IMR-90 (cell line): ENCODE measurements at regions not wholly inside any gene's neighbourhood (a gene's known extent, or its start where the extent isn't known, plus 50 kb on each side); places are given as distances from the start of the nearest gene placed in this dataset.

Experiments
- ATAC-seq: fragments of 200-7000 bp; cut with Tn5 transposase; 2 replicates; pipeline ENCODE4 v1.9.1; 2020; ENCODE audit warnings: low read depth, mild to moderate bottlenecking, moderate library complexity
- BruUV-seq: library from RNA; stranded (reverse); fragments of 400-500 nt; replicated peaks from 2 replicates; lab custom pipeline; 2021; lab: Mats Ljungman, UMichigan
- CTCF ChIA-PET: fragments of 300-600 bp; formaldehyde crosslinking; extraction: SDS; loops from one replicate; lab custom pipeline; 2021; ENCODE audit warnings: antibody characterized with exemption; lab: Yijun Ruan, JAX
- POLR2A ChIA-PET: fragments of 300-600 bp; sonication (Branson Sonifier 250); formaldehyde crosslinking; loops from one replicate; lab custom pipeline; 2022; ENCODE audit warnings: antibody characterized with exemption; ENCODE audit not compliant: unreplicated experiment; lab: Charles Lee
- DNase-seq: peaks from one replicate; pipeline ENCODE4 v3.0.0; 2013
- H2AFZ ChIP-seq: replicated peaks from 2 replicates; pipeline ENCODE3; 2013; ENCODE audit warnings: low read length, mild to moderate bottlenecking; ENCODE audit not compliant: poor library complexity
- H2AK5ac ChIP-seq: 2 replicates; pipeline ENCODE4 v1.6.1; 2013; ENCODE audit warnings: low read depth, low read length, inconsistent platforms
- H2AK9ac ChIP-seq: replicated peaks from 2 replicates; pipeline ENCODE3; 2013; ENCODE audit warnings: mild to moderate bottlenecking, low read depth, low read length, moderate library complexity; ENCODE audit not compliant: poor library complexity
- H2BK120ac ChIP-seq: 2 replicates; pipeline ENCODE4 v1.6.1; 2013; ENCODE audit warnings: low read depth, low read length, inconsistent platforms
- H2BK15ac ChIP-seq: 3 replicates; pipeline ENCODE4 v1.6.1; 2013; ENCODE audit warnings: low read depth, low read length, inconsistent platforms
- H2BK20ac ChIP-seq: 2 replicates; pipeline ENCODE4 v1.6.1; 2013; ENCODE audit warnings: low read depth, mild to moderate bottlenecking, inconsistent platforms, low read length, moderate library complexity
- H2BK5ac ChIP-seq: 2 replicates; pipeline ENCODE4 v1.6.1; 2013; ENCODE audit warnings: mild to moderate bottlenecking, low read depth, low read length, inconsistent platforms; ENCODE audit not compliant: poor library complexity, severe bottlenecking
- H3K14ac ChIP-seq: replicated peaks from 2 replicates; pipeline ENCODE4 v1.6.1; 2013; ENCODE audit warnings: low read depth, low read length, inconsistent platforms
- H3K18ac ChIP-seq: 2 replicates; pipeline ENCODE4 v1.6.1; 2013; ENCODE audit warnings: low read depth, low read length, control low read depth
- H3K23ac ChIP-seq: 2 replicates; pipeline ENCODE4 v1.6.1; 2013; ENCODE audit warnings: low read depth, low read length, inconsistent platforms
- H3K27ac ChIP-seq: 2 replicates; pipeline ENCODE4 v1.5.1; 2013; ENCODE audit warnings: mild to moderate bottlenecking, control low read depth, low read length; ENCODE audit not compliant: insufficient read depth
- H3K27me3 ChIP-seq: 2 replicates; pipeline ENCODE4 v1.6.1; 2013; ENCODE audit warnings: low read length; ENCODE audit not compliant: control insufficient read depth, insufficient read depth
- H3K36me3 ChIP-seq: 2 replicates; pipeline ENCODE4 v1.6.1; 2013; ENCODE audit warnings: low read length, mixed read lengths; ENCODE audit not compliant: control insufficient read depth, insufficient read depth
- H3K4ac ChIP-seq: 2 replicates; pipeline ENCODE4 v1.6.1; 2013; ENCODE audit warnings: low read depth, low read length, inconsistent platforms
- H3K4me1 ChIP-seq: 2 replicates; pipeline ENCODE4 v1.6.1; 2013; ENCODE audit warnings: low read length, mixed read lengths; ENCODE audit not compliant: control insufficient read depth, insufficient read depth
- H3K4me2 ChIP-seq: 2 replicates; pipeline ENCODE4 v1.6.1; 2013; ENCODE audit warnings: low read depth, mild to moderate bottlenecking, control low read depth, low read length, moderate library complexity
- H3K4me3 ChIP-seq: 2 replicates; pipeline ENCODE4 v1.5.1; 2013; ENCODE audit warnings: low read depth, mild to moderate bottlenecking, control low read depth, low read length, moderate library complexity; ENCODE audit not compliant: insufficient read depth
- H3K56ac ChIP-seq: 2 replicates; pipeline ENCODE4 v1.6.1; 2013; ENCODE audit warnings: low read length, inconsistent platforms; ENCODE audit not compliant: insufficient read depth; ENCODE audit errors: extremely low read depth
- H3K79me1 ChIP-seq, 2 experiments: 2 replicates each; pipeline ENCODE4 v1.6.1; 2013; ENCODE audit warnings: low read length in 2 of 2, inconsistent platforms in 1 of 2, low read depth in 1 of 2
- H3K9ac ChIP-seq: 2 replicates; pipeline ENCODE4 v1.6.1; 2013; ENCODE audit warnings: low read depth, low read length, control low read depth
- H3K9me1 ChIP-seq: 2 replicates; pipeline ENCODE4 v1.6.1; 2013; ENCODE audit warnings: low read length, inconsistent platforms; ENCODE audit not compliant: insufficient read depth
- H3K9me3 ChIP-seq: 2 replicates; pipeline ENCODE4 v1.6.1; 2013; ENCODE audit warnings: low read length; ENCODE audit not compliant: control insufficient read depth, insufficient read depth
- H4K20me1 ChIP-seq: 2 replicates; pipeline ENCODE4 v1.6.1; 2013; ENCODE audit warnings: low read length, inconsistent platforms; ENCODE audit not compliant: insufficient read depth
- H4K5ac ChIP-seq: 2 replicates; pipeline ENCODE4 v1.6.1; 2013; ENCODE audit warnings: mild to moderate bottlenecking, low read depth, low read length, control low read depth
- H4K8ac ChIP-seq, 2 experiments: 2 replicates each; pipeline ENCODE4 v1.6.1; 2013; ENCODE audit warnings: low read depth in 2 of 2, low read length in 2 of 2, control low read depth in 1 of 2, inconsistent platforms in 1 of 2
- H4K91ac ChIP-seq: 2 replicates; pipeline ENCODE4 v1.6.1; 2013; ENCODE audit warnings: low read depth, low read length, inconsistent platforms; ENCODE audit not compliant: insufficient read depth
- BHLHE40 ChIP-seq: fragments of 150-350 bp; IDR thresholded peaks from 2 replicates; pipeline ENCODE4 v1.6.1; 2016; ENCODE audit warnings: mild to moderate bottlenecking, low read depth, low read length
- CEBPB ChIP-seq: IDR thresholded peaks from 2 replicates; pipeline ENCODE4 v1.6.1; 2012; ENCODE audit warnings: low read depth, low read length, improper control_type of control experiment
- CHD1 ChIP-seq: IDR thresholded peaks from 2 replicates; pipeline ENCODE4 v1.6.1; 2012; ENCODE audit warnings: low read depth, low read length, improper control_type of control experiment
- CTCF ChIP-seq: conservative IDR thresholded peaks from 2 replicates; pipeline ENCODE4 v1.5.1; 2012; ENCODE audit warnings: mild to moderate bottlenecking, low read depth, low read length, improper control_type of control experiment
- ELK1 ChIP-seq: fragments of 150-350 bp; IDR thresholded peaks from 2 replicates; pipeline ENCODE4 v1.6.1; 2016; ENCODE audit warnings: low read depth, mild to moderate bottlenecking, low read length, moderate library complexity, borderline replicate concordance
- FOS ChIP-seq: fragments of 150-350 bp; IDR thresholded peaks from 2 replicates; pipeline ENCODE4 v1.6.1; 2016; ENCODE audit warnings: low read depth, low read length
- MAFK ChIP-seq: IDR thresholded peaks from 2 replicates; pipeline ENCODE4 v1.6.1; 2012; ENCODE audit warnings: low read depth, low read length, improper control_type of control experiment
- MAZ ChIP-seq: IDR thresholded peaks from 2 replicates; pipeline ENCODE4 v1.6.1; 2012; ENCODE audit warnings: low read depth, mild to moderate bottlenecking, low read length, improper control_type of control experiment, moderate library complexity, borderline replicate concordance
- MXI1 ChIP-seq: IDR thresholded peaks from 2 replicates; pipeline ENCODE4 v1.6.1; 2012; ENCODE audit warnings: low read depth, mild to moderate bottlenecking, low read length, moderate library complexity, borderline replicate concordance
- NFE2L2 ChIP-seq: fragments of 150-350 bp; IDR thresholded peaks from 2 replicates; pipeline ENCODE4 v1.6.1; 2016; ENCODE audit warnings: low read depth, mild to moderate bottlenecking, low read length
- POLR2A ChIP-seq: IDR thresholded peaks from 2 replicates; pipeline ENCODE4 v1.6.1; 2012; ENCODE audit warnings: mild to moderate bottlenecking, low read depth, low read length
- RAD21 ChIP-seq: IDR thresholded peaks from 2 replicates; pipeline ENCODE4 v1.6.1; 2012; ENCODE audit warnings: low read length, improper control_type of control experiment
- RCOR1 ChIP-seq: IDR thresholded peaks from 2 replicates; pipeline ENCODE4 v1.6.1; 2012; ENCODE audit warnings: mild to moderate bottlenecking, low read length, improper control_type of control experiment; ENCODE audit not compliant: insufficient replicate concordance
- RFX5 ChIP-seq: IDR thresholded peaks from 2 replicates; pipeline ENCODE4 v1.8.0; 2012; ENCODE audit warnings: low read depth, mild to moderate bottlenecking, low read length, moderate library complexity
- SMC3 ChIP-seq: fragments of 150-350 bp; IDR thresholded peaks from 2 replicates; pipeline ENCODE4 v1.6.1; 2016; ENCODE audit warnings: low read depth, mild to moderate bottlenecking, antibody characterized with exemption, low read length, moderate library complexity
- USF2 ChIP-seq: fragments of 150-350 bp; IDR thresholded peaks from 2 replicates; pipeline ENCODE4 v1.6.1; 2017; ENCODE audit warnings: mild to moderate bottlenecking, antibody characterized with exemption, low read length, low read depth
- dilution Hi-C: fragments of 300-500 bp; cut with HindIII; formaldehyde crosslinking; loops from one replicate; pipeline ENCODE4 v1.14.3; 2018; ENCODE audit warnings: low sequenced_read_pairs; ENCODE audit not compliant: unreplicated experiment
- in situ Hi-C: fragments of 300-500 bp; cut with MboI; formaldehyde crosslinking; loops from 3 replicates; pipeline ENCODE4 v1.14.3; 2019; ENCODE audit warnings: low sequenced_read_pairs, inconsistent platforms, mixed read lengths
- intact Hi-C: fragments of 100-400 bp; cut with micrococcal nuclease; formaldehyde crosslinking; loops from 2 replicates; pipeline ENCODE4 v1.10.0; 2022

GRCh38 chr16:64184156-64184555 lies 937.7 kb downstream of the CDH11 start:
- no peak overlapping the region for H2AFZ ChIP-seq
- ChIA-PET CTCF (no interaction called here), POLR2A (no interaction called here)
- no peak overlapping the region for H3K14ac ChIP-seq
- H3K79me1 ChIP-seq = no peaks in the 10 kb centered on the region
- H3K9ac ChIP-seq = no peak overlapping the region
- in situ Hi-C loops (no loop called here), dilution Hi-C loops (no loop called here), intact Hi-C loops (no loop called here)
- H3K9me3 ChIP-seq = no peaks in the 10 kb centered on the region
- no peak overlapping the region for H2BK15ac ChIP-seq
- H4K91ac ChIP-seq = no peak overlapping the region
- H3K4me3 ChIP-seq = no peak overlapping the region
- no TSS peak for BruUV-seq
- H2BK20ac ChIP-seq = no peak overlapping the region
- no peak overlapping the region for H2AK9ac ChIP-seq
- H4K5ac ChIP-seq = no peak overlapping the region
- no peak overlapping the region for H3K4ac ChIP-seq
- no peaks in the 10 kb centered on the region for H3K27me3 ChIP-seq
- H3K4me1 ChIP-seq = no peaks in the 10 kb centered on the region
- no peak overlapping the region for H4K8ac ChIP-seq
- ATAC-seq (no peak), DNase-seq (no peak)
- no peak overlapping the region for H2BK120ac ChIP-seq
- H3K9me1 ChIP-seq = no peaks in the 10 kb centered on the region
- H2AK5ac ChIP-seq = no peak overlapping the region
- H3K36me3 ChIP-seq = no peaks in the 10 kb centered on the region
- H3K4me2 ChIP-seq = no peak overlapping the region
- TF ChIP-seq POLR2A = no peak
- no peak for TF ChIP-seq MXI1
- no peak for TF ChIP-seq MAFK
- no peak for TF ChIP-seq NFE2L2
- TF ChIP-seq ELK1 = no peak
- no peak for TF ChIP-seq FOS
- no peak for TF ChIP-seq RAD21
- TF ChIP-seq RFX5 = no peak
- TF ChIP-seq MAZ = no peak
- TF ChIP-seq CEBPB = no peak
- no peak for TF ChIP-seq SMC3
- TF ChIP-seq CTCF = no peak
- no peak for TF ChIP-seq USF2
- TF ChIP-seq BHLHE40 = no peak
- no peak for TF ChIP-seq RCOR1
- no peak for TF ChIP-seq CHD1
- no peak overlapping the region for H3K23ac ChIP-seq
- no peak overlapping the region for H3K56ac ChIP-seq
- no peak overlapping the region for H3K27ac ChIP-seq
- no peaks in the 10 kb centered on the region for H4K20me1 ChIP-seq
- H3K18ac ChIP-seq = no peak overlapping the region
- H2BK5ac ChIP-seq = no peak overlapping the region
